ENCODE measurements at regions not wholly inside any gene's neighbourhood (a gene's known extent, or its start where the extent isn't known, plus 50 kb on each side); places are given as distances from the start of the nearest gene placed in this dataset.

DNA sequence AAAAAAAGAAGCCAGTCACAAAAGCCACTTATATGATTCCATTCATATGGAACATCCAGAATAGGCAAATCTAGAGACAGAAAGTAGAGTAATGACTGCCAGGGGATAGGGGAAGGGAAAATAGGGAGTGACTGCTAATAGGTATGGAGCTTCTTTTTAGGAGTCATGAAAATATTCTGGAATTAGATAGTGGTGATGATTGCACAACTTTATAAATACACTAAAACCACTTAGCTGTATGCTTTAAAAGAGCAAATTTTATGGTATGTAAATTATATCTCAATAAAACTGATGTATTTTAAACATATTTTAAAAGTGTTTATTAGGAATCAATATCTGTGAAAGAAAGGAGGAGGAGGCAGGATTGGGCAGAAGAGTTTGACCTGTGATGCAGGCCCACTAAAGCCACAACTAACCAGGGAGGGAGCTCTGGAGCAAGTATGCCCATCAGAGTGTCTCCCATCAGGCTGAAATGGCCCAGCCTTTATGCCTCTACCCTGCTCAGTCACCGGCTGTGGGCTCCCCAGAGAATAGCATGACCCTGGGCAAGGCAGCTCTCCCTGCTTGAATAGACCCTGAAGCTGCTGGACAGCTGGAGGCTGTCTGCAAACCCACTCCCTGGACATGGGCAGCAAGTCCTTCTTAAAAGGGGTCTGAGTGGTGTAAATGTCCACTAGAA, 96.0 kb upstream of the SLC44A1 start:
- Histone ChIP-seq H3K27ac (no peak overlapping the region), H3K9ac (no peak overlapping the region), H3K9me3 (no peaks in the 10 kb centered on the region), H3K4me1 (peaks cover 25% of the 10 kb centered on the region), H3K36me3 (no peaks in the 10 kb centered on the region), H3K4me3 (no peak overlapping the region), H4K20me1 (no peaks in the 10 kb centered on the region), H3K4me2 (peak overlapping the region; percentile 53), H3K27me3 (no peaks in the 10 kb centered on the region)
- TF ChIP-seq Cebpa-rat (IDR thresholded peaks at IDR 0.05), result no peak

DNA sequence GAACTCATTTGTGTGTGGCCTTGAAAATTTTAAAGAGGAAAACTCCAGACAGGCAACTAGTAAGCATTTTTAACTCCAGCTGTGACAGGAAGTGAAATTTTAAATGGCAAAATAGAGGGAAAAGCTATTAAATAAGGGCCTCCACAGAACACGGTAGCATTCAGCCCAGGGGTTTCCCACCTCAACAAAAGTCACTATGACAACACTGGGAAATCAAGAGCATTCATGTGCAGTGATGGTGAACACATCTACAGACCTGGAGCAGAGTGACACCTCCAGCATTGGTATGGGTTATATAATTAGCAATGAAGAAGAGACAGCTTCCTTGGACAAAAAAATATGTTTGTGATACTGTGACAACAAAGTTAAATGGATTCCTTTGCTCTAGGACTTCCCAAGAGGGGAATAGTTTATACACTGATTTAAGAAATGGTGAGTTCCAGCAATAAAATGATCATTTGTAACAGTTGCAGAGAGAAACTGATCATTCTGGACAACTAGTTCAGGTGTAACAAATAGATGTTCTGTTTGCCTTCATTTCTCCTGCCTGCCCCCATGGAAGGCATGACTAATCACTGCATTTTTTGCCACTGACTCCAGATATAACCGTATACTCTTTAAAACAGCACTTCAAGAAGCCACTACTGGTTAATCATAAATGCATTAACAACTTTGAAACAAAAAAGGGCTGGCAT, 93.3 kb upstream of the SLC44A1 start:
- H3K4me1 ChIP-seq, result peaks cover 34% of the 10 kb centered on the region
- H3K27me3 ChIP-seq, result no peaks in the 10 kb centered on the region
- H3K9me3 ChIP-seq, result no peaks in the 10 kb centered on the region
- no peak overlapping the region for H3K4me3 ChIP-seq
- no peaks in the 10 kb centered on the region for H3K36me3 ChIP-seq
- TF ChIP-seq Cebpa-rat (IDR thresholded peaks at IDR 0.05), result no peak
- H3K27ac ChIP-seq, result no peak overlapping the region
- no peak overlapping the region for H3K9ac ChIP-seq
- peak overlapping the region; percentile 15 for H3K4me2 ChIP-seq
- H4K20me1 ChIP-seq, result no peaks in the 10 kb centered on the region

DNA sequence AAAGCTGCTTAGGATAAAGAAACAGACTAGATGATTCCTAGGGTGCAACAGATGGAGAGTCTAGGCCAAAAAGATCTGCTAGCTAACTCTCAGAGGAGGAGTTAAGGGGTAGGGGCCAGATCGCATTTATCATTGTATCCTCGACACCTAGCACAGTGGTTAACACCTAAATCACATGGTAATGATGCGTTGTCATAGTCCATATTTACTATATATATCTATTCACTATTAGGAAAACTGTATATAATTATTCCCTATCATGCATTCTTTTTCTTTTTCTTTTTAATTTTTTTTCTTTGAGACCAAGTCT, 92.8 kb upstream of the SLC44A1 start:
- no peaks in the 10 kb centered on the region for H4K20me1 ChIP-seq
- H3K9ac ChIP-seq, result no peak overlapping the region
- no peaks in the 10 kb centered on the region for H3K36me3 ChIP-seq
- no peak overlapping the region for H3K27ac ChIP-seq
- no peaks in the 10 kb centered on the region for H3K9me3 ChIP-seq
- H3K4me2 ChIP-seq, result no peak overlapping the region
- no peak overlapping the region for H3K4me3 ChIP-seq
- H3K4me1 ChIP-seq, result peaks cover 34% of the 10 kb centered on the region
- no peaks in the 10 kb centered on the region for H3K27me3 ChIP-seq
- TF ChIP-seq Cebpa-rat (IDR thresholded peaks at IDR 0.05), result no peak

DNA sequence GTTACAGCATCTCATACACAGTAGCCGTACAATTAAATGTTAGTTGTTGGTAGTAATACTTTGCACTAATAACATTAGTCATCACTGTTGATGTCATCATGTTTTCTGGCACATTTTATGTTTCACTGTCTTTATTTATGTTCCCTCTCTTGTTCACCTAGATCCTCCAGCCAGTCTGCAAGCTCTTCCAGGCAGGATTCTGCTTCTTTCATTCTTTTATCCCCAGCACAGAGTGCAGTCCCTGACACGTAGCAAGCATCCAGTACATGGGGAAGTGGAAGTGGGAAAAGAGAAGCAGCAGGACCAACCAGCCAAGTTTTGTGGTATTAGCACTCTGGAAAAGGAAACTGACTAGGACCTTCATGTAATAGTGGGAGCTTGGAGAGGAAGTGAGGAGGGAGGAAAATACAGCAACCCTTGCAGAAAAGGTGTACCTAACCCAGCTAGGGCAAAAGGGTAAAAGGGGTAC, 89.7 kb upstream of the SLC44A1 start:
- Histone ChIP-seq H3K4me2 (peak overlapping the region; percentile 14; the same call in 1 of the 2 replicates), H4K20me1 (no peaks in the 10 kb centered on the region), H3K9me3 (no peaks in the 10 kb centered on the region), H3K27me3 (no peaks in the 10 kb centered on the region), H3K27ac (no peak overlapping the region), H3K4me3 (no peak overlapping the region), H3K9ac (no peak overlapping the region), H3K4me1 (peaks cover 47% of the 10 kb centered on the region), H3K36me3 (no peaks in the 10 kb centered on the region)
- no peak for TF ChIP-seq Cebpa-rat (IDR thresholded peaks at IDR 0.05)

DNA sequence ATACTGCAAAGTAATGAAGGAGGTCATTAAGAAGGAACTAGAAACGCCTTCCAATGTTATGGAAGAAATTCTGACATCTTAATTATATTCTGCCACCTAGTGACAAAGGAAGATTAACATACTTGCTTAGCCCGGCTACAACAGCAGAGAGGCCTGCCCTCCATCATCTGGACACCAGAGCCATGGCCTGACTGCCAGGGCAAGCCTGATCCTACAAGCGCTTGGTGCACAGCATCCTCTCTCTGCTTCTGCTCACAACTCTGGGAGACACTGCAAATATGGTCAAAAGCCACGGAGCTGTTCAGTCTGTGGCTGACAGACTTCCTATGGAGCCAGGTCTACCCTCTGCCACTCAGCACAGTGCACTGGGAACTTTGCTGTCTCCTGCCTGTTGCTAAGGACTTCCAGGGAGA, 87.3 kb upstream of the SLC44A1 start:
- H3K9me3 ChIP-seq, result no peaks in the 10 kb centered on the region
- no peaks in the 10 kb centered on the region for H3K36me3 ChIP-seq
- no peaks in the 10 kb centered on the region for H4K20me1 ChIP-seq
- H3K27ac ChIP-seq, result no peak overlapping the region
- TF ChIP-seq Cebpa-rat (IDR thresholded peaks at IDR 0.05), result no peak
- no peaks in the 10 kb centered on the region for H3K27me3 ChIP-seq
- H3K9ac ChIP-seq, result no peak overlapping the region
- H3K4me2 ChIP-seq, result peak overlapping the region; percentile 62; the same call in 1 of the 2 replicates
- no peak overlapping the region for H3K4me3 ChIP-seq
- H3K4me1 ChIP-seq, result peaks cover 33% of the 10 kb centered on the region

DNA sequence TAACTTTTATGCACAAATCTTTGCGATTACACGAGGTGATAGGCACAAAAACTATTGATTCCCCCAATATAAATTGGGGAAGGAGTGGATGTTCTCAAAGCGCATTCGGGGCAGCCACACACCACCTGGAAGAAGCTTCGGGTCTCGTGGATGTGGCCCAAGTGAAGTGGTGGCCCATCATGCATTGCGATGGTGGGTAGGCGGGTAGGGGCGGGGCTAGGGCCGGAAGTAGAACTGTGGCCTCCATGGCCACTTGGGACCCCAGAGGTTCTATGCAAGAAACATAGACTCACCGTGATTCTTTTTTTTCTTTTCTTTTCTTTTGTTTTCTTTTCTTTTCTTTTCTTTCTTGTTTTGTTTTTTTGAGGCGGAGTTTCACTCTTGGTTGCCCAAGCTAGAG, 86.4 kb upstream of the SLC44A1 start:
- Histone ChIP-seq H3K27ac (no peak overlapping the region), H3K4me2 (peak overlapping the region; percentile 62), H4K20me1 (no peaks in the 10 kb centered on the region), H3K9ac (no peak overlapping the region), H3K4me3 (no peak overlapping the region), H3K9me3 (no peaks in the 10 kb centered on the region), H3K4me1 (peaks cover 33% of the 10 kb centered on the region), H3K27me3 (no peaks in the 10 kb centered on the region), H3K36me3 (no peaks in the 10 kb centered on the region)
- TF ChIP-seq Cebpa-rat (IDR thresholded peaks at IDR 0.05), result no peak

DNA sequence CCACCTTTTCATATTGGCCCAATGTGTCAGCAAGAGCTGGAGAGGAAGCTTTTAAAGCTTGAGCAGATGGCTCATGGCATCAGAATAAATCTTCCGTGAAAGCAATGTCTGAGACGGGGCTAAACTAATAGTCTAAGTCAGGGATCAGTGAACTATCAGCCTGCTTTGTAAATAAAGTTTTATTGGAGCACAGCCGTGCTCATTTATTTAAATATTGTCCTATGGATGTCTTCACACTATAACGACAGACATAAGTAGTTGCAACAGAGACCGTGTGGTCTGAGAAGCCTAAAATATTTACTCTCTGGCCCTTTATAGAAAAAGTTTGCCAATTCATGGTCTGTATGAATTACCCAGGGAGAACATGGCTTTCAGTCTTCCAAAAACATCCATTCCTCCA, 85.6 kb upstream of the SLC44A1 start:
- Histone ChIP-seq H3K27ac (no peak overlapping the region), H3K36me3 (no peaks in the 10 kb centered on the region), H3K9me3 (no peaks in the 10 kb centered on the region), H3K4me1 (peaks cover 33% of the 10 kb centered on the region), H4K20me1 (no peaks in the 10 kb centered on the region), H3K27me3 (no peaks in the 10 kb centered on the region), H3K9ac (no peak overlapping the region), H3K4me2 (no peak overlapping the region), H3K4me3 (no peak overlapping the region)
- TF ChIP-seq Cebpa-rat (IDR thresholded peaks at IDR 0.05), result no peak

DNA sequence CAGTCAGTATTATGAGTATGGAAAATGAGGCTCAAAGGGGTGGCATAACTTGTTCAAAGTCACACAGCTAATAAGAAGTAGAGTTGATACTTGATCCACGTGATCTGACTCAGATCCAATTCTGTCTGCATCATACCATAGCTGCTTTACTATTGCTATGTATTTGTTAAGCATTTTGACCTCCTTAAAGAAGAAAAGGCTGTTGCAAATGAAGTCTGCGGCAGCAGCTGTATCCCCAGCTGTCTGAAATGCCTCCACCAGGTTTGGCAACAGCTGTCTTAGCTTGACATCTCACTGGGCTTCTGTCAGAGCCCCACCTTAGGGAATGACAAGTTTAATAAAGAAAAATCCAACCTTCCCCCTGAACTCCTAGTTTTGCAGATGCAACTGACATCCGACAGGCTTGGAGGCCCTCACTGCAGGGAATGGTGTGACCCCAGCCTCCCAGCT, 75.6 kb upstream of the SLC44A1 start:
- H4K20me1 ChIP-seq, result no peaks in the 10 kb centered on the region
- H3K27ac ChIP-seq, result no peak overlapping the region
- H3K9me3 ChIP-seq, result no peaks in the 10 kb centered on the region
- no peaks in the 10 kb centered on the region for H3K27me3 ChIP-seq
- H3K4me3 ChIP-seq, result no peak overlapping the region
- peaks cover 8% of the 10 kb centered on the region for H3K4me1 ChIP-seq
- H3K9ac ChIP-seq, result no peak overlapping the region
- TF ChIP-seq Cebpa-rat (IDR thresholded peaks at IDR 0.05), result no peak
- no peaks in the 10 kb centered on the region for H3K36me3 ChIP-seq
- no peak overlapping the region for H3K4me2 ChIP-seq

DNA sequence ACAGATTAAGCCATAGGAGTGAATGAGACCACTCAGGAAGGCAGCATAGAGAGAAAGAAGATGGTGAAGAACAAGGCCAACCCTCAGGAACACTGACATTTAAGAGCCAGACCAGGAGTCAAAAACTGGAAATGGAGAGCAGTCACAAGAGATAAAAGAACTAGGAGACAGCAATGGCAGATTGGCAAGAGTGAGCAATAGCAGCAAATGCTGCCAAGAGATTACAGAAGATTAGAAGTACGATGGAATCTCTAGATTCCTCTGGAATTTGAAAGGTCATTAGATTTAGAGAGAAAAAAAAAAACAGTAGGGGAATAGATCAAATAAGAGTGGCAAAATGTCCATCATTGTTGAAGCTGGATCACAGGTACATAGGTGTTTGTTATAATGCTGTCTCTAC, 73.4 kb upstream of the SLC44A1 start:
- TF ChIP-seq Cebpa-rat (IDR thresholded peaks at IDR 0.05), result no peak
- H3K27me3 ChIP-seq, result no peaks in the 10 kb centered on the region
- H3K4me3 ChIP-seq, result no peak overlapping the region
- H3K9ac ChIP-seq, result no peak overlapping the region
- H3K36me3 ChIP-seq, result no peaks in the 10 kb centered on the region
- H4K20me1 ChIP-seq, result no peaks in the 10 kb centered on the region
- no peaks in the 10 kb centered on the region for H3K9me3 ChIP-seq
- H3K27ac ChIP-seq, result no peak overlapping the region
- H3K4me1 ChIP-seq, result peaks cover 8% of the 10 kb centered on the region
- H3K4me2 ChIP-seq, result no peak overlapping the region

DNA sequence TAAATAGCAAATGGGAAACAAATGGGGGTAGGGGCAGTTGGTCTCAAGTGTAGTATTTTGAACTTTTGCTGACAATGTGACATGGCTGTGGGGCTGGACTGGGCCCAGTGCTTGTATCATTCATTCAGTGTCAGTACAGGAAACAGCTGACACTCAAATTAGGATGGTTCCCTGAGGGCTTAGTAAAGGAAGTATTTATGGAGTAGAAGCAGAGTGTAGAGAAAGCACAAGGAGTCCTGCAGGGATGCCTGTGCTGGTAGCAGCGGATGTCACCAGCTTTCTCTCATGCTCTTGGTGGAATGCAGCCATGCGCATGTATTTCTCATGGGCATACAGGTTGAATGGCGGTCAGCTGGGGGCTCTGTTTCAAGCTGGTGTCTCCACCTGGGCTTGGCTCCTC, 72.9 kb upstream of the SLC44A1 start:
- no peaks in the 10 kb centered on the region for H4K20me1 ChIP-seq
- no peaks in the 10 kb centered on the region for H3K9me3 ChIP-seq
- no peaks in the 10 kb centered on the region for H3K27me3 ChIP-seq
- no peak overlapping the region for H3K9ac ChIP-seq
- TF ChIP-seq Cebpa-rat (IDR thresholded peaks at IDR 0.05), result no peak
- 0 out of 2 replicates have a peak overlapping the region, but pooled peaks have one; percentile 4 for H3K4me2 ChIP-seq
- peaks cover 8% of the 10 kb centered on the region for H3K4me1 ChIP-seq
- no peaks in the 10 kb centered on the region for H3K36me3 ChIP-seq
- no peak overlapping the region for H3K27ac ChIP-seq
- H3K4me3 ChIP-seq, result no peak overlapping the region
